Activated naive CD8-positive, alpha-beta T cell treated with anti-CD3 and anti-CD28 coated beads, Interleukin-2, amount 10 ng/mL, durations not matched to agents 7 days and 5 days (primary cell): ENCODE measurements at regions not wholly inside any gene's neighbourhood (a gene's known extent, or its start where the extent isn't known, plus 50 kb on each side); places are given as distances from the start of the nearest gene placed in this dataset.
"Not testable (repeated sequence)": the region's sequence is repeated elsewhere in the genome, so short reads cannot be mapped to it uniquely, and the experiment has no call there.

Experiments
- ATAC-seq: fragments of 150-1000 bp; cut with Tn5 transposase; one replicate; pipeline ENCODE4 v1.10.0; 2021; ENCODE audit warnings: low read depth, moderate library complexity
- POLR2A ChIA-PET: fragments of 350-600 bp; sonication (Branson Sonifier 250); formaldehyde crosslinking; loops from one replicate; lab custom pipeline; 2021; ENCODE audit warnings: antibody characterized with exemption; lab: Charles Lee
- DNase-seq: peaks from one replicate; pipeline ENCODE4 v3.0.0; 2021
- H3K27ac Mint-ChIP-seq: one replicate; pipeline ENCODE4 v1.8.0; 2022; ENCODE audit warnings: mild to moderate bottlenecking, mixed read lengths
- H3K27me3 Mint-ChIP-seq: one replicate; pipeline ENCODE4 v1.8.0; 2022; ENCODE audit warnings: mild to moderate bottlenecking, moderate library complexity, mixed read lengths
- H3K36me3 Mint-ChIP-seq: one replicate; pipeline ENCODE4 v1.8.0; 2021; ENCODE audit warnings: mild to moderate bottlenecking, mixed read lengths
- H3K4me1 Mint-ChIP-seq: one replicate; pipeline ENCODE4 v1.8.0; 2021; ENCODE audit warnings: mixed read lengths
- H3K4me3 Mint-ChIP-seq: one replicate; pipeline ENCODE4 v1.8.0; 2022; ENCODE audit warnings: mild to moderate bottlenecking, moderate library complexity, mixed read lengths
- H3K9me3 Mint-ChIP-seq: one replicate; pipeline ENCODE4 v1.8.0; 2021; ENCODE audit warnings: mixed read lengths

GRCh38 chr6:71360556-71361335 is 72.1 kb downstream of the OGFRL1 start:
- H3K4me3 Mint-ChIP-seq, H3K9me3 Mint-ChIP-seq, DNase-seq, ATAC-seq, H3K4me1 Mint-ChIP-seq, H3K27ac Mint-ChIP-seq, POLR2A ChIA-PET, H3K36me3 Mint-ChIP-seq: not testable (repeated sequence)
- H3K27me3 Mint-ChIP-seq, result peaks cover 36% of the 10 kb centered on the region

- Mint-ChIP-seq H3K4me1 (peaks cover 18% of the 10 kb centered on the region), H3K36me3 (no peaks in the 10 kb centered on the region), H3K27ac (no peak overlapping the region), H3K9me3 (no peaks in the 10 kb centered on the region), H3K4me3 (no peak overlapping the region), H3K27me3 (peaks cover 15% of the 10 kb centered on the region)
- ATAC-seq (no peak), DNase-seq (no peak)
- POLR2A ChIA-PET, result no interaction called here
Measured at GRCh38 chr6:71364889-71365542, 76.4 kb downstream of the OGFRL1 start.

GRCh38 chr6:71367756-71368155 is 79.1 kb downstream of the OGFRL1 start:
- H3K4me3 Mint-ChIP-seq, result no peak overlapping the region
- H3K4me1 Mint-ChIP-seq, result peaks cover 18% of the 10 kb centered on the region
- ATAC-seq (no peak), DNase-seq (no peak)
- H3K27me3 Mint-ChIP-seq, result peaks cover 18% of the 10 kb centered on the region
- no peaks in the 10 kb centered on the region for H3K36me3 Mint-ChIP-seq
- POLR2A ChIA-PET, result no interaction called here
- peak overlapping the region; percentile 37 for H3K27ac Mint-ChIP-seq
- H3K9me3 Mint-ChIP-seq, result no peaks in the 10 kb centered on the region

- no peak for DNase-seq
- POLR2A ChIA-PET, result no interaction called here
- Mint-ChIP-seq H3K36me3 (no peaks in the 10 kb centered on the region), H3K4me1 (peaks cover 18% of the 10 kb centered on the region), H3K27ac (no peak overlapping the region), H3K27me3 (peaks cover 21% of the 10 kb centered on the region), H3K9me3 (no peaks in the 10 kb centered on the region), H3K4me3 (no peak overlapping the region)
- no peak for ATAC-seq
Measured at GRCh38 chr6:71368284-71368683, 79.7 kb downstream of the OGFRL1 start.

GRCh38 chr6:71371559-71371958 is 82.9 kb downstream of the OGFRL1 start:
- H3K27me3 Mint-ChIP-seq, result peaks cover 24% of the 10 kb centered on the region
- peaks cover 13% of the 10 kb centered on the region for H3K4me1 Mint-ChIP-seq
- DNase-seq (no peak), ATAC-seq (no peak)
- no peaks in the 10 kb centered on the region for H3K36me3 Mint-ChIP-seq
- no peaks in the 10 kb centered on the region for H3K9me3 Mint-ChIP-seq
- no peak overlapping the region for H3K27ac Mint-ChIP-seq
- no peak overlapping the region for H3K4me3 Mint-ChIP-seq
- POLR2A ChIA-PET, result no interaction called here

- no peak overlapping the region for H3K27ac Mint-ChIP-seq
- H3K36me3 Mint-ChIP-seq, result no peaks in the 10 kb centered on the region
- no peaks in the 10 kb centered on the region for H3K4me1 Mint-ChIP-seq
- H3K9me3 Mint-ChIP-seq, result no peaks in the 10 kb centered on the region
- H3K4me3 Mint-ChIP-seq, result no peak overlapping the region
- DNase-seq (no peak), ATAC-seq (no peak)
- peaks cover 28% of the 10 kb centered on the region for H3K27me3 Mint-ChIP-seq
- POLR2A ChIA-PET, result no interaction called here
Measured at GRCh38 chr6:71373943-71374342, 85.3 kb downstream of the OGFRL1 start.

- Mint-ChIP-seq H3K36me3 (no peaks in the 10 kb centered on the region), H3K27me3 (peaks cover 25% of the 10 kb centered on the region), H3K4me3 (no peak overlapping the region), H3K9me3 (no peaks in the 10 kb centered on the region), H3K27ac (no peak overlapping the region), H3K4me1 (no peaks in the 10 kb centered on the region)
- POLR2A ChIA-PET, result no interaction called here
- no peak for ATAC-seq
- DNase-seq, result no peak
Measured at GRCh38 chr6:71375676-71376075, 87.1 kb downstream of the OGFRL1 start.

GRCh38 chr6:71376830-71377229 is 88.2 kb downstream of the OGFRL1 start:
- no peak overlapping the region for H3K27ac Mint-ChIP-seq
- POLR2A ChIA-PET, result interaction anchor here (0.6 kb wide), 1 partner anchor 92 kb away, joined by 6 read pairs; no protein-coding TSS in a partner anchor
- DNase-seq, result no peak
- no peaks in the 10 kb centered on the region for H3K9me3 Mint-ChIP-seq
- H3K36me3 Mint-ChIP-seq, result no peaks in the 10 kb centered on the region
- no peak for ATAC-seq
- H3K4me1 Mint-ChIP-seq, result no peaks in the 10 kb centered on the region
- no peak overlapping the region for H3K4me3 Mint-ChIP-seq
- peaks cover 26% of the 10 kb centered on the region for H3K27me3 Mint-ChIP-seq

- no peaks in the 10 kb centered on the region for H3K4me1 Mint-ChIP-seq
- no peaks in the 10 kb centered on the region for H3K9me3 Mint-ChIP-seq
- peaks cover 18% of the 10 kb centered on the region for H3K27me3 Mint-ChIP-seq
- no peak for DNase-seq
- H3K4me3 Mint-ChIP-seq, result no peak overlapping the region
- H3K36me3 Mint-ChIP-seq, result no peaks in the 10 kb centered on the region
- no peak for ATAC-seq
- H3K27ac Mint-ChIP-seq, result no peak overlapping the region
- POLR2A ChIA-PET, result no interaction called here
Measured at GRCh38 chr6:71383476-71383875, 94.9 kb downstream of the OGFRL1 start.

- Mint-ChIP-seq H3K4me1 (no peaks in the 10 kb centered on the region), H3K9me3 (no peaks in the 10 kb centered on the region), H3K27ac (no peak overlapping the region), H3K36me3 (no peaks in the 10 kb centered on the region), H3K4me3 (no peak overlapping the region), H3K27me3 (peaks cover 18% of the 10 kb centered on the region)
- ATAC-seq (no peak), DNase-seq (no peak)
- POLR2A ChIA-PET, result no interaction called here
Measured at GRCh38 chr6:71383901-71384489, 95.4 kb downstream of the OGFRL1 start.

- peaks cover 16% of the 10 kb centered on the region for H3K27me3 Mint-ChIP-seq
- no peak overlapping the region for H3K27ac Mint-ChIP-seq
- no peak overlapping the region for H3K4me3 Mint-ChIP-seq
- no peaks in the 10 kb centered on the region for H3K9me3 Mint-ChIP-seq
- H3K4me1 Mint-ChIP-seq, result no peaks in the 10 kb centered on the region
- no peaks in the 10 kb centered on the region for H3K36me3 Mint-ChIP-seq
- POLR2A ChIA-PET, result no interaction called here
- ATAC-seq, result no peak
- DNase-seq, result no peak
Measured at GRCh38 chr6:71385111-71385822, 96.7 kb downstream of the OGFRL1 start.

- no peak for ATAC-seq
- no peak overlapping the region for H3K4me3 Mint-ChIP-seq
- no peak overlapping the region for H3K27ac Mint-ChIP-seq
- peaks cover 14% of the 10 kb centered on the region for H3K27me3 Mint-ChIP-seq
- no peak for DNase-seq
- no peaks in the 10 kb centered on the region for H3K4me1 Mint-ChIP-seq
- no peaks in the 10 kb centered on the region for H3K9me3 Mint-ChIP-seq
- no peaks in the 10 kb centered on the region for H3K36me3 Mint-ChIP-seq
- POLR2A ChIA-PET, result no interaction called here
Measured at GRCh38 chr6:71386215-71386614, 97.6 kb downstream of the OGFRL1 start.

GRCh38 chr6:71387179-71387578 is 98.6 kb downstream of the OGFRL1 start:
- POLR2A ChIA-PET, result no interaction called here
- DNase-seq (no peak), ATAC-seq (no peak)
- Mint-ChIP-seq H3K4me1 (no peaks in the 10 kb centered on the region), H3K4me3 (no peak overlapping the region), H3K27me3 (peaks cover 20% of the 10 kb centered on the region), H3K36me3 (no peaks in the 10 kb centered on the region), H3K9me3 (no peaks in the 10 kb centered on the region), H3K27ac (no peak overlapping the region)
